GM06990 (cell line): ENCODE measurements at regions not wholly inside any gene's neighbourhood (a gene's known extent, or its start where the extent isn't known, plus 50 kb on each side); places are given as distances from the start of the nearest gene placed in this dataset.
"Not testable (repeated sequence)": the region's sequence is repeated elsewhere in the genome, so short reads cannot be mapped to it uniquely, and the experiment has no call there.

Source experiments
- DNase-seq: peaks from one replicate; pipeline ENCODE4 v3.0.0-alpha.2; 2011; ENCODE audit not compliant: insufficient read length; ENCODE audit errors: extremely low read depth
- H3K27me3 ChIP-seq: replicated peaks from 2 replicates; pipeline ENCODE4 v1.6.0; 2011; ENCODE audit warnings: low read length; ENCODE audit not compliant: control insufficient read depth, insufficient read depth
- H3K36me3 ChIP-seq: 2 replicates; pipeline ENCODE4 v1.5.1; 2011; ENCODE audit warnings: low read length; ENCODE audit not compliant: control insufficient read depth, insufficient read depth
- H3K4me3 ChIP-seq: replicated peaks from 2 replicates; pipeline ENCODE4 v1.5.1; 2011; ENCODE audit warnings: low read depth, mild to moderate bottlenecking, control low read depth, low read length
- CTCF ChIP-seq: IDR thresholded peaks from 2 replicates; pipeline ENCODE4 v1.5.1; 2011; ENCODE audit warnings: low read length, control low read depth, mild to moderate bottlenecking, inconsistent platforms; ENCODE audit not compliant: insufficient read depth, poor library complexity, severe bottlenecking

GRCh38 chr5:63211448-63212132 is 633.0 kb downstream of the LRRC70 start:
- no peak for TF ChIP-seq CTCF
- DNase-seq, result no peak
- H3K36me3 ChIP-seq, result no peaks in the 10 kb centered on the region
- H3K4me3 ChIP-seq, result no peak overlapping the region
- no peaks in the 10 kb centered on the region for H3K27me3 ChIP-seq

GRCh38 chr5:63205976-63206375 is 627.4 kb downstream of the LRRC70 start:
- no peak for TF ChIP-seq CTCF
- H3K27me3 ChIP-seq, result no peaks in the 10 kb centered on the region
- H3K4me3 ChIP-seq, result no peak overlapping the region
- DNase-seq, result no peak
- H3K36me3 ChIP-seq, result no peaks in the 10 kb centered on the region

GRCh38 chr5:63201738-63202137 is 623.1 kb downstream of the LRRC70 start:
- Histone ChIP-seq H3K27me3 (no peaks in the 10 kb centered on the region), H3K4me3 (no peak overlapping the region), H3K36me3 (no peaks in the 10 kb centered on the region)
- no peak for DNase-seq
- no peak for TF ChIP-seq CTCF

- H3K4me3 ChIP-seq, result no peak overlapping the region
- DNase-seq, result no peak
- H3K27me3 ChIP-seq, result no peaks in the 10 kb centered on the region
- no peaks in the 10 kb centered on the region for H3K36me3 ChIP-seq
- no peak for TF ChIP-seq CTCF
Observed at GRCh38 chr5:63194126-63194525, 615.5 kb downstream of the LRRC70 start.

GRCh38 chr5:63180190-63180589 is 601.6 kb downstream of the LRRC70 start:
- H3K4me3 ChIP-seq, DNase-seq, H3K36me3 ChIP-seq, H3K27me3 ChIP-seq: not testable (repeated sequence)

GRCh38 chr5:63175850-63176249 is 597.2 kb downstream of the LRRC70 start:
- TF ChIP-seq CTCF, result no peak
- Histone ChIP-seq H3K36me3 (no peaks in the 10 kb centered on the region), H3K27me3 (no peaks in the 10 kb centered on the region), H3K4me3 (no peak overlapping the region)
- DNase-seq, result no peak
